WERI-Rb-1 (cell line): ENCODE measurements at regions not wholly inside any gene's neighbourhood (a gene's known extent, or its start where the extent isn't known, plus 50 kb on each side); places are given as distances from the start of the nearest gene placed in this dataset.
A peak's percentile ranks its signal among the peaks of the same experiment; 100 is the strongest.

Experiments used
- DNase-seq: peaks from one replicate; pipeline ENCODE4 v3.0.0-alpha.2; 2020
- H3K27ac ChIP-seq: fragments of 250-450 bp; sonication (Bioruptor Pico); 2 replicates; pipeline ENCODE4 v1.5.1; 2020; ENCODE audit warnings: mild to moderate bottlenecking, moderate library complexity
- H3K27me3 ChIP-seq: fragments of 250-450 bp; sonication (Bioruptor Pico); 2 replicates; pipeline ENCODE4 v1.5.1; 2021; ENCODE audit warnings: mild to moderate bottlenecking, low read depth, moderate library complexity; ENCODE audit not compliant: insufficient read depth, severe bottlenecking
- H3K36me3 ChIP-seq: fragments of 250-450 bp; sonication (Bioruptor Pico); 2 replicates; pipeline ENCODE4 v1.5.1; 2020; ENCODE audit warnings: mild to moderate bottlenecking, moderate library complexity
- H3K4me3 ChIP-seq: 2 replicates; pipeline ENCODE4 v1.5.1; 2011; ENCODE audit warnings: low read depth, mild to moderate bottlenecking, control low read depth, low read length
- H3K9me3 ChIP-seq: fragments of 250-450 bp; sonication (Bioruptor Pico); 2 replicates; pipeline ENCODE4 v1.5.1; 2021; ENCODE audit warnings: mild to moderate bottlenecking, moderate library complexity; ENCODE audit not compliant: severe bottlenecking
- TF ChIP-seq, protein P1 (sequence below): IDR thresholded peaks from 2 replicates; pipeline ENCODE4 v1.5.1; 2011; ENCODE audit warnings: low read depth, mild to moderate bottlenecking, control low read depth, inconsistent platforms, low read length

- H3K4me3 ChIP-seq: no peak overlapping the region
- no peaks in the 10 kb centered on the region for H3K9me3 ChIP-seq
- DNase-seq: no peak
- TF ChIP-seq, protein P1, sequence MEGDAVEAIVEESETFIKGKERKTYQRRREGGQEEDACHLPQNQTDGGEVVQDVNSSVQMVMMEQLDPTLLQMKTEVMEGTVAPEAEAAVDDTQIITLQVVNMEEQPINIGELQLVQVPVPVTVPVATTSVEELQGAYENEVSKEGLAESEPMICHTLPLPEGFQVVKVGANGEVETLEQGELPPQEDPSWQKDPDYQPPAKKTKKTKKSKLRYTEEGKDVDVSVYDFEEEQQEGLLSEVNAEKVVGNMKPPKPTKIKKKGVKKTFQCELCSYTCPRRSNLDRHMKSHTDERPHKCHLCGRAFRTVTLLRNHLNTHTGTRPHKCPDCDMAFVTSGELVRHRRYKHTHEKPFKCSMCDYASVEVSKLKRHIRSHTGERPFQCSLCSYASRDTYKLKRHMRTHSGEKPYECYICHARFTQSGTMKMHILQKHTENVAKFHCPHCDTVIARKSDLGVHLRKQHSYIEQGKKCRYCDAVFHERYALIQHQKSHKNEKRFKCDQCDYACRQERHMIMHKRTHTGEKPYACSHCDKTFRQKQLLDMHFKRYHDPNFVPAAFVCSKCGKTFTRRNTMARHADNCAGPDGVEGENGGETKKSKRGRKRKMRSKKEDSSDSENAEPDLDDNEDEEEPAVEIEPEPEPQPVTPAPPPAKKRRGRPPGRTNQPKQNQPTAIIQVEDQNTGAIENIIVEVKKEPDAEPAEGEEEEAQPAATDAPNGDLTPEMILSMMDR: no peak
- H3K36me3 ChIP-seq: no peaks in the 10 kb centered on the region
- H3K27me3 ChIP-seq: no peaks in the 10 kb centered on the region
- H3K27ac ChIP-seq: no peak overlapping the region
Measured at GRCh38 chr3:21927261-21927660, 176.3 kb upstream of the ZNF385D start.

GRCh38 chr3:21934591-21934990 lies 183.6 kb upstream of the ZNF385D start:
- TF ChIP-seq, protein P1: no peak
- no peaks in the 10 kb centered on the region for H3K9me3 ChIP-seq
- no peak for DNase-seq
- no peaks in the 10 kb centered on the region for H3K27me3 ChIP-seq
- no peak overlapping the region for H3K4me3 ChIP-seq
- no peaks in the 10 kb centered on the region for H3K36me3 ChIP-seq
- no peak overlapping the region for H3K27ac ChIP-seq

DNA sequence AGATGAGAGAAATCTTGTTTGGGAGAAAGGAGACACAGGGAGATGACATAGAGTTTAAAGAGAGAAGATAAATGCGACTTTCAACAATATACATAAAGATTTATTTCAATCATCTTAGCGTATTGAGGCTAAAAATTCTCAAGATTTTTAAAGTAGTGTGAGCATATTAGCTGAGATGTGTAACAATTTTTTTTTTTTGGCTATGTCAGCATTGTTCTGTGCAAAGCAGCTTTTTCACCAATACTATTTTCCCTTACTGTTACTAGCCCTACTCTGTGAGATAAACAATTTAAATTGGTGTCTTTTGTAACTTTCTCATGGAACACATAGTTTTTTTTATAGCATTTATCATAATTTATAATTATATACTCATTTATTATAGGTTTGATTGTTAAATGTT lies 185.2 kb upstream of the ZNF385D start:
- TF ChIP-seq, protein P1: no peak
- H3K27me3 ChIP-seq: no peaks in the 10 kb centered on the region

GRCh38 chr3:21938267-21938681 lies 187.3 kb upstream of the ZNF385D start:
- Histone ChIP-seq H3K36me3 (no peaks in the 10 kb centered on the region), H3K4me3 (no peak overlapping the region), H3K27ac (no peak overlapping the region), H3K27me3 (no peaks in the 10 kb centered on the region), H3K9me3 (no peaks in the 10 kb centered on the region)
- no peak for DNase-seq
- TF ChIP-seq, protein P1: no peak

More for the DNA sequence above, 185.2 kb upstream of the ZNF385D start:
- no peak overlapping the region for H3K4me3 ChIP-seq
- DNase-seq: no peak
- no peaks in the 10 kb centered on the region for H3K36me3 ChIP-seq
- H3K27ac ChIP-seq: no peak overlapping the region
- no peaks in the 10 kb centered on the region for H3K9me3 ChIP-seq

GRCh38 chr3:21942328-21942727 lies 191.3 kb upstream of the ZNF385D start:
- no peak overlapping the region for H3K27ac ChIP-seq
- H3K9me3 ChIP-seq: no peaks in the 10 kb centered on the region
- TF ChIP-seq, protein P1: no peak
- no peaks in the 10 kb centered on the region for H3K36me3 ChIP-seq
- no peak for DNase-seq
- no peak overlapping the region for H3K4me3 ChIP-seq
- H3K27me3 ChIP-seq: no peaks in the 10 kb centered on the region

DNA sequence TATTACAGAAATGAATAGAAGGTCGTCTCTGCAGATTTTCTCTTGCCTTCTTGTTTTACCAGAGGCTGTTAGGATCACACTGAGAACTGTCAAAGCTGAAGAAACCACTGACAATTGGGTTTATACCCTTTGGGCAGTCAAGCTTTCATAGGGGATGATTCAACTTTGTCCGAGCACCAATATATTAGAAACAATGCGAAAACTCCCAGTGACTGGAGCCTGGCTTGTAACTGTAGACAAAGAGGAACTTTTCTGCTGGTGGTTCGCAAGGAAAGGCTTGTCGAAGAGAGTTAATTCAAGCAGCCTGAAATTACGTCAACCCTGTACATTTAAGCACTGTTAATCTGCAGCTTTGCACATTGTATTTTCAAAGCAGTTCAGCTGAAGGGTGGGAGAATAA lies 193.2 kb upstream of the ZNF385D start:
- peak; percentile 50 for DNase-seq
- Histone ChIP-seq H3K9me3 (no peaks in the 10 kb centered on the region), H3K27me3 (no peaks in the 10 kb centered on the region), H3K36me3 (no peaks in the 10 kb centered on the region), H3K4me3 (peak overlapping the region; percentile 48), H3K27ac (peak overlapping the region; percentile 96)
- TF ChIP-seq, protein P1: no peak
